ENCODE measurements at regions not wholly inside any gene's neighbourhood (a gene's known extent, or its start where the extent isn't known, plus 50 kb on each side); places are given as distances from the start of the nearest gene placed in this dataset.

GRCh38 chr13:92938486-92939020 lies 288.1 kb upstream of the GPC6 start:
- no peaks in the 10 kb centered on the region for H3K4me1 ChIP-seq (ENCODE audit: control insufficient read depth in 2 of 3, insufficient read depth in 2 of 3, low read depth in 1 of 3, low read length in 3 of 3)
- intact Hi-C loops (cut with DNase I) = no loop called here
- no peaks in the 10 kb centered on the region for H3K27me3 ChIP-seq (ENCODE audit: control insufficient read depth, insufficient read depth, low read length)

GRCh38 chr13:92941167-92941566 lies 285.4 kb upstream of the GPC6 start:
- no peak overlapping the region for H3K4me3 ChIP-seq (ENCODE audit: low read length in 3 of 3)
- no peak overlapping the region for H3K9ac ChIP-seq (ENCODE audit: low read length in 3 of 3)
- no peak for FAIRE-seq
- DNase-seq = no peak
- H3K9me3 ChIP-seq (ENCODE audit: control insufficient read depth in 2 of 3, insufficient read depth in 1 of 3, low read length in 3 of 3) = no peaks in the 10 kb centered on the region
- no peak overlapping the region for H3K27ac ChIP-seq (ENCODE audit: low read depth in 2 of 2, low read length in 2 of 2)
- H3K27me3 ChIP-seq (ENCODE audit: control insufficient read depth, insufficient read depth, low read length) = no peaks in the 10 kb centered on the region
- intact Hi-C loops (cut with DNase I) = no loop called here
- TF ChIP-seq, protein P1, sequence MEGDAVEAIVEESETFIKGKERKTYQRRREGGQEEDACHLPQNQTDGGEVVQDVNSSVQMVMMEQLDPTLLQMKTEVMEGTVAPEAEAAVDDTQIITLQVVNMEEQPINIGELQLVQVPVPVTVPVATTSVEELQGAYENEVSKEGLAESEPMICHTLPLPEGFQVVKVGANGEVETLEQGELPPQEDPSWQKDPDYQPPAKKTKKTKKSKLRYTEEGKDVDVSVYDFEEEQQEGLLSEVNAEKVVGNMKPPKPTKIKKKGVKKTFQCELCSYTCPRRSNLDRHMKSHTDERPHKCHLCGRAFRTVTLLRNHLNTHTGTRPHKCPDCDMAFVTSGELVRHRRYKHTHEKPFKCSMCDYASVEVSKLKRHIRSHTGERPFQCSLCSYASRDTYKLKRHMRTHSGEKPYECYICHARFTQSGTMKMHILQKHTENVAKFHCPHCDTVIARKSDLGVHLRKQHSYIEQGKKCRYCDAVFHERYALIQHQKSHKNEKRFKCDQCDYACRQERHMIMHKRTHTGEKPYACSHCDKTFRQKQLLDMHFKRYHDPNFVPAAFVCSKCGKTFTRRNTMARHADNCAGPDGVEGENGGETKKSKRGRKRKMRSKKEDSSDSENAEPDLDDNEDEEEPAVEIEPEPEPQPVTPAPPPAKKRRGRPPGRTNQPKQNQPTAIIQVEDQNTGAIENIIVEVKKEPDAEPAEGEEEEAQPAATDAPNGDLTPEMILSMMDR (IDR thresholded peaks at IDR 0.05; ENCODE audit: borderline replicate concordance, extremely low read depth, insufficient read depth) = no peak
- no peaks in the 10 kb centered on the region for H3K36me3 ChIP-seq (ENCODE audit: control insufficient read depth in 2 of 3, insufficient read depth in 3 of 3, low read length in 3 of 3)
- no peaks in the 10 kb centered on the region for H3K4me1 ChIP-seq (ENCODE audit: control insufficient read depth in 2 of 3, insufficient read depth in 2 of 3, low read depth in 1 of 3, low read length in 3 of 3)

More at GRCh38 chr13:92938486-92939020, 288.1 kb upstream of the GPC6 start:
- DNase-seq = peak in 3 of 5 donors; percentile 23 to 69 (median 41)
- no peak overlapping the region for H3K9ac ChIP-seq (ENCODE audit: low read length in 3 of 3)
- TF ChIP-seq, protein P1 (IDR thresholded peaks at IDR 0.05; ENCODE audit: borderline replicate concordance, extremely low read depth, insufficient read depth) = no peak
- H3K27ac ChIP-seq (ENCODE audit: low read depth in 2 of 2, low read length in 2 of 2) = no peak overlapping the region
- FAIRE-seq = no peak
- no peak overlapping the region for H3K4me3 ChIP-seq (ENCODE audit: low read length in 3 of 3)
- H3K36me3 ChIP-seq (ENCODE audit: control insufficient read depth in 2 of 3, insufficient read depth in 3 of 3, low read length in 3 of 3) = no peaks in the 10 kb centered on the region
- H3K9me3 ChIP-seq (ENCODE audit: control insufficient read depth in 2 of 3, insufficient read depth in 1 of 3, low read length in 3 of 3) = no peaks in the 10 kb centered on the region

- TF ChIP-seq, protein P1 (IDR thresholded peaks at IDR 0.05; ENCODE audit: borderline replicate concordance, extremely low read depth, insufficient read depth) = no peak
- no peak overlapping the region for H3K9ac ChIP-seq (ENCODE audit: low read length in 3 of 3)
- no peak for FAIRE-seq
Measured at GRCh38 chr13:92947770-92948434, 278.7 kb upstream of the GPC6 start.

More at GRCh38 chr13:92947770-92948434, 278.7 kb upstream of the GPC6 start:
- intact Hi-C loops (cut with DNase I) = no loop called here
- Histone ChIP-seq H3K9me3 (ENCODE audit: control insufficient read depth in 2 of 3, insufficient read depth in 1 of 3, low read length in 3 of 3) (no peaks in the 10 kb centered on the region), H3K4me1 (ENCODE audit: control insufficient read depth in 2 of 3, insufficient read depth in 2 of 3, low read depth in 1 of 3, low read length in 3 of 3) (no peaks in the 10 kb centered on the region), H3K4me3 (ENCODE audit: low read length in 3 of 3) (no peak overlapping the region), H3K36me3 (ENCODE audit: control insufficient read depth in 2 of 3, insufficient read depth in 3 of 3, low read length in 3 of 3) (no peaks in the 10 kb centered on the region), H3K27ac (ENCODE audit: low read depth in 2 of 2, low read length in 2 of 2) (no peak overlapping the region), H3K27me3 (ENCODE audit: control insufficient read depth, insufficient read depth, low read length) (no peaks in the 10 kb centered on the region)
- no peak for DNase-seq

Measured in kidney (tissue), 13 donors.